ENCODE measurements at regions not wholly inside any gene's neighbourhood (a gene's known extent, or its start where the extent isn't known, plus 50 kb on each side); places are given as distances from the start of the nearest gene placed in this dataset.

DNA sequence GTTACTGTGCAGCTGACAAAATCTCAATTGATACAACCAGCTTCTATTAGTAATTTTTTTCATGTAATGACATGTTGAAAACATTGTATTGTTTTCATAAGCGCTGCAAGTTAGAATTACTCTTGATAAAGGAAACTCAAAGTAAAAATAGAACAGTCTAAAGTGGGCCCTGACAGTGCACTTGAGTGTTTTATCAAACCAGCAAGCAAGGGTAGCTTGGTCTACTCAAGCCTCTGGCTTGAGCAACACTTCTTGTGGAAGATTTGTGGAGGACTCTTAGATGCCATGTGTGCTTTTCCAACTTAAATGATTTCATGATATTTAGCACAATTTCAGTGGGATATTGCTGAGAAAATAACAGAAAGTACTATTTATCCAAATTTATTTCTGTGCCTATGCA is 575.7 kb upstream of the ZNF717 start:
- Histone ChIP-seq H3K4me3 (no peak overlapping the region), H3K36me3 (no peaks in the 10 kb centered on the region), H3K9me3 (no peaks in the 10 kb centered on the region), H3K4me1 (ENCODE audit: control insufficient read depth in 1 of 2, low read depth in 2 of 2) (no peaks in the 10 kb centered on the region), H3K27me3 (replicated peaks; ENCODE audit: insufficient read depth) (no peaks in the 10 kb centered on the region), H3K27ac (no peak overlapping the region)
- no peak for DNase-seq (ENCODE audit: low spot score)
- no peak for ATAC-seq (ENCODE audit: insufficient number of reproducible peaks, low FRiP score, low read depth)
- TF ChIP-seq, protein P1, sequence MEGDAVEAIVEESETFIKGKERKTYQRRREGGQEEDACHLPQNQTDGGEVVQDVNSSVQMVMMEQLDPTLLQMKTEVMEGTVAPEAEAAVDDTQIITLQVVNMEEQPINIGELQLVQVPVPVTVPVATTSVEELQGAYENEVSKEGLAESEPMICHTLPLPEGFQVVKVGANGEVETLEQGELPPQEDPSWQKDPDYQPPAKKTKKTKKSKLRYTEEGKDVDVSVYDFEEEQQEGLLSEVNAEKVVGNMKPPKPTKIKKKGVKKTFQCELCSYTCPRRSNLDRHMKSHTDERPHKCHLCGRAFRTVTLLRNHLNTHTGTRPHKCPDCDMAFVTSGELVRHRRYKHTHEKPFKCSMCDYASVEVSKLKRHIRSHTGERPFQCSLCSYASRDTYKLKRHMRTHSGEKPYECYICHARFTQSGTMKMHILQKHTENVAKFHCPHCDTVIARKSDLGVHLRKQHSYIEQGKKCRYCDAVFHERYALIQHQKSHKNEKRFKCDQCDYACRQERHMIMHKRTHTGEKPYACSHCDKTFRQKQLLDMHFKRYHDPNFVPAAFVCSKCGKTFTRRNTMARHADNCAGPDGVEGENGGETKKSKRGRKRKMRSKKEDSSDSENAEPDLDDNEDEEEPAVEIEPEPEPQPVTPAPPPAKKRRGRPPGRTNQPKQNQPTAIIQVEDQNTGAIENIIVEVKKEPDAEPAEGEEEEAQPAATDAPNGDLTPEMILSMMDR (IDR thresholded peaks at IDR 0.05): no peak

DNA sequence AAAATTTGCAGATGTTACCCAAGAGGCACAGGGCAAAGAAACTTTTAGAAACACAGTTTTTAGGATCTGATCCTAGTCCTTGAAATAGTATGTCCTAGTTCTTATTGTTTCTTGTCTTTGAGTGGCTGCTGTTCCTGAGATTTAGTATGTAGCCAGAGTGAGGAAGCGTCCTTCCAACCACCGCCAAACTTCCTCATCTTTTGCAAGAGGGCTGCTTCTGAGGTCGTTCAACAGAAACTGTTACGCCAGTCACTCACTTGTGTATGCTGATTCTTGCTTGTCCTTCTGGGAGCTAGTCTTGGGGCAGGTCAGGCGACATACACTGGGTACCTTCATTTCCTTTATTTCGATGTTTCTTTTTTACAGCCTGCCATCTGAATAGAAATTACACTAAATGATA is 577.3 kb upstream of the ZNF717 start:
- ATAC-seq (ENCODE audit: insufficient number of reproducible peaks, low FRiP score, low read depth): no peak
- TF ChIP-seq, protein P1 (IDR thresholded peaks at IDR 0.05): no peak

DNA sequence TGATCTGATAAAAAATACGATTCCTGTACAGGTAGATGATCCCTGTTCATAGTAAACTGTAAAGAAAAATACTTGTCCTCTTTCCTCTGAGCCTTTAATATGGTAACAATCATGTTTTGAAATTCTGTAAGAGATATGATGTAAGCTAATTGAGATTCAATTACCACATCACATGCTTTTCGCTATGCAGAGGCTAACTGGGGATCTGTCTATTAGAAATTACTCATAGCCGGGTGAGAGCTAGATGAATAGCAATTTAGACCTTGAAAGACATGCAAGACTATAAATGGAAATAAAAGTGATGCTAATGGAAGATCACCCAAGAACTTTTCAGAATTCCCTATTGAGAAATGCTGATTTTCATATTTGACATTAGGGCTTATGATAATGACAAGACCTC is 579.9 kb upstream of the ZNF717 start:
- DNase-seq (ENCODE audit: low spot score): no peak
- H3K36me3 ChIP-seq: no peaks in the 10 kb centered on the region
- TF ChIP-seq, protein P1 (IDR thresholded peaks at IDR 0.05): no peak

More for the DNA sequence above, 577.3 kb upstream of the ZNF717 start:
- no peak overlapping the region for H3K27ac ChIP-seq
- no peaks in the 10 kb centered on the region for H3K36me3 ChIP-seq
- no peak for DNase-seq (ENCODE audit: low spot score)
- H3K9me3 ChIP-seq: no peaks in the 10 kb centered on the region
- H3K4me3 ChIP-seq: no peak overlapping the region
- no peaks in the 10 kb centered on the region for H3K27me3 ChIP-seq (replicated peaks; ENCODE audit: insufficient read depth)
- no peaks in the 10 kb centered on the region for H3K4me1 ChIP-seq (ENCODE audit: control insufficient read depth in 1 of 2, low read depth in 2 of 2)

DNA sequence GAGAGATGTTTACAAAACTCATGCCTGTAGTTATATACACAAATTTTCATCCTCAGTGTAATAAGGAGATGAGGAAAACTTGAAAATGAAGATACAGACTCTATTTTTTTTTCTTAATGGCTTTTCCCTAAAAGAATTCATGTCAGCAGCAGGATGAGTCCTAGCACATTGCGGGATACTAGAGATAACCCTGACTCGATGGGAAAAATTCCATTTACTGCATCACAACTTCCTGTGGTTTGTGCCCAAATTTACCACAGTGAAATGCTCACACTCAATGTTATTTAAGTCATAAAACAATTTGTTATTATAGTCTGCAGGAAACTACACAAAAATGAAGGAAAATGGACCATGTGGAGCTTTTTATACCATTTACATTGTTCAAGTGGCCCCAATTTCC is 581.9 kb upstream of the ZNF717 start:
- TF ChIP-seq, protein P1 (IDR thresholded peaks at IDR 0.05): no peak
- Histone ChIP-seq H3K27ac (no peak overlapping the region), H3K4me3 (no peak overlapping the region), H3K4me1 (ENCODE audit: control insufficient read depth in 1 of 2, low read depth in 2 of 2) (no peaks in the 10 kb centered on the region), H3K27me3 (replicated peaks; ENCODE audit: insufficient read depth) (no peaks in the 10 kb centered on the region), H3K36me3 (no peaks in the 10 kb centered on the region), H3K9me3 (no peaks in the 10 kb centered on the region)
- DNase-seq (ENCODE audit: low spot score) (no peak), ATAC-seq (ENCODE audit: insufficient number of reproducible peaks, low FRiP score, low read depth) (no peak)

More for the DNA sequence above, 579.9 kb upstream of the ZNF717 start:
- no peak for ATAC-seq (ENCODE audit: insufficient number of reproducible peaks, low FRiP score, low read depth)
- no peaks in the 10 kb centered on the region for H3K4me1 ChIP-seq (ENCODE audit: control insufficient read depth in 1 of 2, low read depth in 2 of 2)
- H3K27ac ChIP-seq: no peak overlapping the region
- no peaks in the 10 kb centered on the region for H3K27me3 ChIP-seq (replicated peaks; ENCODE audit: insufficient read depth)
- H3K4me3 ChIP-seq: no peak overlapping the region
- no peaks in the 10 kb centered on the region for H3K9me3 ChIP-seq

DNA sequence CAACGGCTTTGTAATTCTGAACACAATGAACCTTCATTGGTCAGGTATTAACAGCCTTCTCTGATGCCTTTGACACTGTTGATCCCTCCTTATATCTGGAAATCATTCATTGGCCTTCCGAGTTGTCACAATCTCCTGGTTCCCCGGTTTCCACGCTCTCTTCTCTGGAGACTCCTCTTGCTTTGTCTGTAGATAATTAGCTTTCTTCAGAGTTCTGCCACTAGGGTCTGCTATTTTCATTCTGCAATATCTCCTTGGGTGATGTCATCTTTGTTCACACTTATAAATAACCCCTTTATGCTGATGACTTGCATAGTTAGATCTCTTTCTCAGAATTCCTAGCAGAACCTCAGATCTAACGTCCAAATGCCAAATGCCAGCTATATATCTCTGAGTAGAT is 583.8 kb upstream of the ZNF717 start:
- H3K4me1 ChIP-seq (ENCODE audit: control insufficient read depth in 1 of 2, low read depth in 2 of 2): no peaks in the 10 kb centered on the region
- no peaks in the 10 kb centered on the region for H3K36me3 ChIP-seq
- ATAC-seq (ENCODE audit: insufficient number of reproducible peaks, low FRiP score, low read depth) (no peak), DNase-seq (ENCODE audit: low spot score) (no peak)
- TF ChIP-seq, protein P1 (IDR thresholded peaks at IDR 0.05): no peak
- no peaks in the 10 kb centered on the region for H3K27me3 ChIP-seq (replicated peaks; ENCODE audit: insufficient read depth)
- H3K27ac ChIP-seq: no peak overlapping the region
- H3K4me3 ChIP-seq: no peak overlapping the region
- no peaks in the 10 kb centered on the region for H3K9me3 ChIP-seq

Measured in thoracic aorta (tissue), 2 donors.